ENCODE measurements at regions not wholly inside any gene's neighbourhood (a gene's known extent, or its start where the extent isn't known, plus 50 kb on each side); places are given as distances from the start of the nearest gene placed in this dataset.

DNA sequence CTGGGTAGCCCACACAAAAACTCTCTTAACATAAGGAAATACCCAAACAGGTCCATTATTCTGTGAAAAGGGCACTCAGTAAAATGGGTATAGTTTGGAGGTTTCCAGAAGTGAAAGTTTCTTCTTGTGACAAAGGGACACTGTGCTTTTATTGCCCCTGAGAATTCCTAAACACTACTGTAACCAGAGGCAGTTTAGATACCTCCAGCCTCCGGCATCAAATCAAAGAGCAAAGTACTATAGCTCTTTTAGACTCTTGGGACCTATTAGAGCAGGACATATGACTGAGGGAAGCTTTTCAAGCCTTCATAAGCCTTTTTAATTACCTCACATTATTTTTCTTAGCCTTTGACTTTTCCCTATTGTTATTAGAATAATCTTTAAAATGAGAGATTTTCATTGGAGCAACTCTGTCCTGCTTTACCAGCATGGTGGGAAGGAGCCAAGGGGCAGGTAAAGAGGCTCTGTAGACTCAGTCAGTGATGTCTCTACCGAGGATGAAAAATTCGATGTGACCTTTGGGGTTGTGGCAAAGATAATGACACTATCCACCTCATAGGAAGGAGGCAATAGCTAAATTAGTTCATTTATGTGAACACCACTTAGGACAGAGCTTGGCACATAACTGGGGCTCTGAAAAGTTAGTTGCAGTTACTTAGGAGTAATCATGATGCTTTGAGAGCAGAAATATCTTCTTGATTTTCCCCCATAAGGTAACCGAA lies 85.1 kb downstream of the IFNG start:
- Histone ChIP-seq H3K27me3 (ENCODE audit: control insufficient read depth, insufficient read depth, low read length) (no peaks in the 10 kb centered on the region), H3K4me3 (ENCODE audit: low read length) (no peak overlapping the region), H3K4me1 (ENCODE audit: control insufficient read depth, insufficient read depth, low read length) (peaks cover 3% of the 10 kb centered on the region), H3K9me3 (ENCODE audit: control insufficient read depth, insufficient read depth, low read length) (no peaks in the 10 kb centered on the region), H3K36me3 (ENCODE audit: control insufficient read depth, insufficient read depth, low read length) (no peaks in the 10 kb centered on the region), H3K27ac (ENCODE audit: low read length) (no peak overlapping the region)
- no peaks in the 10 kb centered on the region for H3K36me3 Mint-ChIP-seq
- no peaks in the 10 kb centered on the region for H3K9me3 Mint-ChIP-seq
- WGBS (ENCODE audit: insufficient coverage): 70% methylated on average over 4 of the region's 4 CpGs
- intact Hi-C loops (cut with micrococcal nuclease): no loop called here
- DNase-seq (no peak), ATAC-seq (no peak)
- no peak overlapping the region for H3K4me3 Mint-ChIP-seq
- H3K27ac Mint-ChIP-seq: no peak overlapping the region
- TF ChIP-seq, protein P1, sequence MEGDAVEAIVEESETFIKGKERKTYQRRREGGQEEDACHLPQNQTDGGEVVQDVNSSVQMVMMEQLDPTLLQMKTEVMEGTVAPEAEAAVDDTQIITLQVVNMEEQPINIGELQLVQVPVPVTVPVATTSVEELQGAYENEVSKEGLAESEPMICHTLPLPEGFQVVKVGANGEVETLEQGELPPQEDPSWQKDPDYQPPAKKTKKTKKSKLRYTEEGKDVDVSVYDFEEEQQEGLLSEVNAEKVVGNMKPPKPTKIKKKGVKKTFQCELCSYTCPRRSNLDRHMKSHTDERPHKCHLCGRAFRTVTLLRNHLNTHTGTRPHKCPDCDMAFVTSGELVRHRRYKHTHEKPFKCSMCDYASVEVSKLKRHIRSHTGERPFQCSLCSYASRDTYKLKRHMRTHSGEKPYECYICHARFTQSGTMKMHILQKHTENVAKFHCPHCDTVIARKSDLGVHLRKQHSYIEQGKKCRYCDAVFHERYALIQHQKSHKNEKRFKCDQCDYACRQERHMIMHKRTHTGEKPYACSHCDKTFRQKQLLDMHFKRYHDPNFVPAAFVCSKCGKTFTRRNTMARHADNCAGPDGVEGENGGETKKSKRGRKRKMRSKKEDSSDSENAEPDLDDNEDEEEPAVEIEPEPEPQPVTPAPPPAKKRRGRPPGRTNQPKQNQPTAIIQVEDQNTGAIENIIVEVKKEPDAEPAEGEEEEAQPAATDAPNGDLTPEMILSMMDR (IDR thresholded peaks at IDR 0.05): no peak
- peaks cover 28 to 32% of the 10 kb centered on the region in 2 donors for H3K4me1 Mint-ChIP-seq
- no peaks in the 10 kb centered on the region for H3K27me3 Mint-ChIP-seq (ENCODE audit: low read depth in 2 of 2)

- H3K4me3 ChIP-seq (ENCODE audit: low read length): no peak overlapping the region
- H3K4me1 Mint-ChIP-seq: peaks cover 19 to 26% of the 10 kb centered on the region in 2 donors
These were observed 81.7 kb downstream of the IFNG-AS1 start for GRCh38 chr12:68070957-68071356.

More at GRCh38 chr12:68070957-68071356, 81.7 kb downstream of the IFNG-AS1 start:
- no peak overlapping the region for H3K4me3 Mint-ChIP-seq
- H3K27ac Mint-ChIP-seq: no peak overlapping the region
- H3K27me3 Mint-ChIP-seq (ENCODE audit: low read depth in 2 of 2): no peaks in the 10 kb centered on the region
- H3K4me1 ChIP-seq (ENCODE audit: control insufficient read depth, insufficient read depth, low read length): no peaks in the 10 kb centered on the region
- H3K27ac ChIP-seq (ENCODE audit: low read length): no peak overlapping the region
- peaks cover 10% of the 10 kb centered on the region for H3K9me3 ChIP-seq (ENCODE audit: control insufficient read depth, insufficient read depth, low read length)
- TF ChIP-seq, protein P1 (IDR thresholded peaks at IDR 0.05): no peak
- WGBS (ENCODE audit: insufficient coverage): no CpG with 5 or more reads among the region's 2 CpGs
- no peak for ATAC-seq
- H3K9me3 Mint-ChIP-seq: peaks cover 0 to 3% of the 10 kb centered on the region in 2 donors
- peaks cover 18% of the 10 kb centered on the region for H3K36me3 Mint-ChIP-seq
- no peak for DNase-seq
- H3K36me3 ChIP-seq (ENCODE audit: control insufficient read depth, insufficient read depth, low read length): no peaks in the 10 kb centered on the region
- H3K27me3 ChIP-seq (ENCODE audit: control insufficient read depth, insufficient read depth, low read length): no peaks in the 10 kb centered on the region
- intact Hi-C loops (cut with micrococcal nuclease): no loop called here
